ENCODE measurements at regions not wholly inside any gene's neighbourhood (a gene's known extent, or its start where the extent isn't known, plus 50 kb on each side); places are given as distances from the start of the nearest gene placed in this dataset.
"Not testable (repeated sequence)": the region's sequence is repeated elsewhere in the genome, so short reads cannot be mapped to it uniquely, and the experiment has no call there.

GRCh38 chr12:46569826-46570439, 197.4 kb upstream of the SLC38A2 start:
- H3K27ac Mint-ChIP-seq, result no peak overlapping the region
- H3K4me3 Mint-ChIP-seq, result no peak overlapping the region
- no peaks in the 10 kb centered on the region for H3K27me3 Mint-ChIP-seq
- DNase-seq (no peak), ATAC-seq (replicated peaks) (no peak)
- no peaks in the 10 kb centered on the region for H3K36me3 Mint-ChIP-seq (ENCODE audit: insufficient read depth)
- peaks cover 6 to 20% of the 10 kb centered on the region in 2 donors for H3K9me3 Mint-ChIP-seq
- H3K4me1 Mint-ChIP-seq (ENCODE audit: low read depth in 2 of 2), result no peaks in the 10 kb centered on the region

- no peak for DNase-seq
- Mint-ChIP-seq H3K36me3 (ENCODE audit: insufficient read depth) (no peaks in the 10 kb centered on the region), H3K27me3 (no peaks in the 10 kb centered on the region), H3K4me1 (ENCODE audit: low read depth in 2 of 2) (peaks cover 0 to under 1% of the 10 kb centered on the region in 2 donors), H3K9me3 (peaks cover 6 to 20% of the 10 kb centered on the region in 2 donors), H3K27ac (no peak overlapping the region), H3K4me3 (no peak overlapping the region)
- no peak for ATAC-seq (replicated peaks)
Measured at GRCh38 chr12:46567667-46568066, 195.1 kb upstream of the SLC38A2 start.

- H3K27ac Mint-ChIP-seq, result no peak overlapping the region
Measured at GRCh38 chr12:46562625-46563225, 190.2 kb upstream of the SLC38A2 start.

GRCh38 chr12:46561769-46562624, 189.4 kb upstream of the SLC38A2 start:
- not testable (repeated sequence) for H3K4me3 Mint-ChIP-seq; ATAC-seq (replicated peaks); H3K4me1 Mint-ChIP-seq (ENCODE audit: low read depth in 2 of 2); H3K36me3 Mint-ChIP-seq (ENCODE audit: insufficient read depth); H3K27ac Mint-ChIP-seq; DNase-seq; H3K27me3 Mint-ChIP-seq; H3K9me3 Mint-ChIP-seq

More at GRCh38 chr12:46562625-46563225, 190.2 kb upstream of the SLC38A2 start:
- no peak for DNase-seq
- no peaks in the 10 kb centered on the region for H3K36me3 Mint-ChIP-seq (ENCODE audit: insufficient read depth)
- H3K4me1 Mint-ChIP-seq (ENCODE audit: low read depth in 2 of 2), result peaks cover 0 to 6% of the 10 kb centered on the region in 2 donors
- no peak overlapping the region for H3K4me3 Mint-ChIP-seq
- no peak for ATAC-seq (replicated peaks)
- H3K9me3 Mint-ChIP-seq, result peaks cover 2 to 11% of the 10 kb centered on the region in 2 donors
- no peaks in the 10 kb centered on the region for H3K27me3 Mint-ChIP-seq

GRCh38 chr12:46560874-46561273, 188.3 kb upstream of the SLC38A2 start:
- Mint-ChIP-seq H3K27me3 (no peaks in the 10 kb centered on the region), H3K36me3 (ENCODE audit: insufficient read depth) (no peaks in the 10 kb centered on the region), H3K4me1 (ENCODE audit: low read depth in 2 of 2) (peaks cover 0 to 6% of the 10 kb centered on the region in 2 donors), H3K27ac (no peak overlapping the region), H3K9me3 (no peaks in the 10 kb centered on the region), H3K4me3 (no peak overlapping the region)
- ATAC-seq (replicated peaks) (no peak), DNase-seq (no peak)

GRCh38 chr12:46560089-46560488, 187.5 kb upstream of the SLC38A2 start:
- no peak overlapping the region for H3K27ac Mint-ChIP-seq
- no peak for DNase-seq
- H3K4me3 Mint-ChIP-seq, result no peak overlapping the region
- peaks cover 0 to 6% of the 10 kb centered on the region in 2 donors for H3K4me1 Mint-ChIP-seq (ENCODE audit: low read depth in 2 of 2)
- H3K36me3 Mint-ChIP-seq (ENCODE audit: insufficient read depth), result no peaks in the 10 kb centered on the region
- no peaks in the 10 kb centered on the region for H3K9me3 Mint-ChIP-seq
- ATAC-seq (replicated peaks), result no peak
- no peaks in the 10 kb centered on the region for H3K27me3 Mint-ChIP-seq

GRCh38 chr12:46559311-46559710, 186.7 kb upstream of the SLC38A2 start:
- no peaks in the 10 kb centered on the region for H3K9me3 Mint-ChIP-seq
- H3K4me1 Mint-ChIP-seq (ENCODE audit: low read depth in 2 of 2), result peaks cover 0 to 6% of the 10 kb centered on the region in 2 donors
- no peak for ATAC-seq (replicated peaks)

GRCh38 chr12:46558677-46559076, 186.1 kb upstream of the SLC38A2 start:
- H3K9me3 Mint-ChIP-seq, result no peaks in the 10 kb centered on the region
- no peak overlapping the region for H3K27ac Mint-ChIP-seq
- no peak overlapping the region for H3K4me3 Mint-ChIP-seq
- H3K36me3 Mint-ChIP-seq (ENCODE audit: insufficient read depth), result no peaks in the 10 kb centered on the region
- DNase-seq, result no peak
- H3K4me1 Mint-ChIP-seq (ENCODE audit: low read depth in 2 of 2), result peaks cover 0 to 6% of the 10 kb centered on the region in 2 donors
- no peaks in the 10 kb centered on the region for H3K27me3 Mint-ChIP-seq
- ATAC-seq (replicated peaks), result no peak

More at GRCh38 chr12:46559311-46559710, 186.7 kb upstream of the SLC38A2 start:
- no peaks in the 10 kb centered on the region for H3K27me3 Mint-ChIP-seq
- no peak for DNase-seq
- H3K36me3 Mint-ChIP-seq (ENCODE audit: insufficient read depth), result no peaks in the 10 kb centered on the region
- H3K4me3 Mint-ChIP-seq, result no peak overlapping the region
- H3K27ac Mint-ChIP-seq, result no peak overlapping the region

GRCh38 chr12:46557539-46558373, 185.2 kb upstream of the SLC38A2 start:
- DNase-seq (no peak), ATAC-seq (replicated peaks) (no peak)
- no peaks in the 10 kb centered on the region for H3K36me3 Mint-ChIP-seq (ENCODE audit: insufficient read depth)
- H3K27ac Mint-ChIP-seq, result no peak overlapping the region
- peaks cover 0 to 6% of the 10 kb centered on the region in 2 donors for H3K4me1 Mint-ChIP-seq (ENCODE audit: low read depth in 2 of 2)
- no peaks in the 10 kb centered on the region for H3K9me3 Mint-ChIP-seq
- H3K4me3 Mint-ChIP-seq, result no peak overlapping the region
- H3K27me3 Mint-ChIP-seq, result peaks cover 0 to under 1% of the 10 kb centered on the region in 2 donors

GRCh38 chr12:46556819-46557524, 184.4 kb upstream of the SLC38A2 start:
- Mint-ChIP-seq H3K27ac (no peak overlapping the region), H3K9me3 (no peaks in the 10 kb centered on the region), H3K36me3 (ENCODE audit: insufficient read depth) (no peaks in the 10 kb centered on the region), H3K4me3 (no peak overlapping the region), H3K27me3 (peaks cover 5 to 8% of the 10 kb centered on the region in 2 donors), H3K4me1 (ENCODE audit: low read depth in 2 of 2) (no peaks in the 10 kb centered on the region)
- DNase-seq (no peak), ATAC-seq (replicated peaks) (no peak)

- no peak for ATAC-seq (replicated peaks)
- H3K4me1 Mint-ChIP-seq (ENCODE audit: low read depth in 2 of 2), result no peaks in the 10 kb centered on the region
- DNase-seq, result no peak
- no peaks in the 10 kb centered on the region for H3K9me3 Mint-ChIP-seq
- H3K27me3 Mint-ChIP-seq, result peaks cover 5 to 8% of the 10 kb centered on the region in 2 donors
- no peaks in the 10 kb centered on the region for H3K36me3 Mint-ChIP-seq (ENCODE audit: insufficient read depth)
- no peak overlapping the region for H3K27ac Mint-ChIP-seq
- H3K4me3 Mint-ChIP-seq, result no peak overlapping the region
Measured at GRCh38 chr12:46556105-46556559, 183.6 kb upstream of the SLC38A2 start.

GRCh38 chr12:46555406-46555852, 182.9 kb upstream of the SLC38A2 start:
- no peak overlapping the region for H3K4me3 Mint-ChIP-seq
- H3K27ac Mint-ChIP-seq, result no peak overlapping the region
- peaks cover 5 to 8% of the 10 kb centered on the region in 2 donors for H3K27me3 Mint-ChIP-seq
- no peaks in the 10 kb centered on the region for H3K4me1 Mint-ChIP-seq (ENCODE audit: low read depth in 2 of 2)
- DNase-seq, result no peak
- no peaks in the 10 kb centered on the region for H3K9me3 Mint-ChIP-seq
- ATAC-seq (replicated peaks), result no peak
- H3K36me3 Mint-ChIP-seq (ENCODE audit: insufficient read depth), result no peaks in the 10 kb centered on the region

All from effector memory CD8-positive, alpha-beta T cell (primary cell).